Memory B cell (primary cell): ENCODE measurements at regions not wholly inside any gene's neighbourhood (a gene's known extent, or its start where the extent isn't known, plus 50 kb on each side); places are given as distances from the start of the nearest gene placed in this dataset.

Experiments
- ATAC-seq: fragments of 150-1000 bp; cut with Tn5 transposase; 2 replicates; pipeline ENCODE4 v1.10.0; 2021; ENCODE audit warnings: low read depth, mild to moderate bottlenecking, moderate library complexity
- DNase-seq, 2 donors: peaks; one replicate each; pipeline ENCODE4 v3.0.0; 2022; ENCODE audit warnings: low spot score in 2 of 2
- H3K27ac Mint-ChIP-seq: one replicate; pipeline ENCODE4 v1.8.0; 2022; ENCODE audit warnings: mild to moderate bottlenecking, moderate library complexity, mixed read lengths
- H3K27me3 Mint-ChIP-seq: one replicate; pipeline ENCODE4 v1.8.0; 2022; ENCODE audit warnings: mixed read lengths
- H3K36me3 Mint-ChIP-seq: one replicate; pipeline ENCODE4 v1.8.0; 2022; ENCODE audit warnings: mild to moderate bottlenecking, mixed read lengths
- H3K4me1 Mint-ChIP-seq: one replicate; pipeline ENCODE4 v1.8.0; 2022; ENCODE audit warnings: mixed read lengths
- H3K4me3 Mint-ChIP-seq: one replicate; pipeline ENCODE4 v1.8.0; 2022; ENCODE audit warnings: mild to moderate bottlenecking, moderate library complexity, mixed read lengths
- H3K9me3 Mint-ChIP-seq: one replicate; pipeline ENCODE4 v1.8.0; 2022; ENCODE audit warnings: mixed read lengths

DNA sequence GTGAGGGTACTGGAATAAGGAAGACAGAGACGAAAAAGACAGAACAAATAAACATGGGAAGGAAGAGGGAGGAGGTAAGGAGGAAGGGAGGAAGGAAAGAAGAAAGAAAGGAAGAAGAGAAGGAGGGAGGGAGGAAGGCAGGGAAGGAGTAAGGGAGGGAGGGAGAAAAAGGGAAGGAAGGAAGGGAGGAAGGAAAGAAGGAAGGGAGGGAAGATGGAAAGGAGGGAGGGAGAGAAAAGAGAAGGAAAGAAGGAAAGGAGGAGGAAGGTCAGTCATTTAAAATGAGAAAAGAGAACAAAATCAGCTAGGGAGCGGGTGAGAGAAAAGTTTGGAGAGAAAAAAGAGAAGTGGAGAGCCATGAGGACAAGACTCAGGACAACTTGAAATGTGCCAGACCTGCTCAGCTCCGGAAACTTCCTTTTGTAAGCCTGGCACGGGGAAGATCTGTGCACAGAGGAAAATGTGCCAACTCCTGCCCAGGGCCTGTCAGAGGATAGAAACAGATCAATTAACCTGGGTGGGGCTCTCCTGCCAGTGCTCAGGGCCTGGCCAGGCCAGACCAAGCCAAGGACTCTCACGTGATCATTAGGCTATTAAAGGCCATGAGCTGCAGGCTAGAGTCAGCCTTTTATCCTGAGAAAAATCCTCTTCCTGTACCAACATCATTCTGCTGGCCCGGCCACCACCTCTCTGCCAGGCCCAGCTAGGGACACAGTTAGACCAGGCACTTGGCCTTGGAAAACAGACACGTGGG is 50.1 kb upstream of the BCL6 start:
- H3K36me3 Mint-ChIP-seq: peaks cover 2% of the 10 kb centered on the region
- ATAC-seq (no peak), DNase-seq (no peak)
- no peak overlapping the region for H3K27ac Mint-ChIP-seq
- peaks cover 7% of the 10 kb centered on the region for H3K4me1 Mint-ChIP-seq
- peaks cover 7% of the 10 kb centered on the region for H3K27me3 Mint-ChIP-seq
- no peak overlapping the region for H3K4me3 Mint-ChIP-seq
- peaks cover 3% of the 10 kb centered on the region for H3K9me3 Mint-ChIP-seq

DNA sequence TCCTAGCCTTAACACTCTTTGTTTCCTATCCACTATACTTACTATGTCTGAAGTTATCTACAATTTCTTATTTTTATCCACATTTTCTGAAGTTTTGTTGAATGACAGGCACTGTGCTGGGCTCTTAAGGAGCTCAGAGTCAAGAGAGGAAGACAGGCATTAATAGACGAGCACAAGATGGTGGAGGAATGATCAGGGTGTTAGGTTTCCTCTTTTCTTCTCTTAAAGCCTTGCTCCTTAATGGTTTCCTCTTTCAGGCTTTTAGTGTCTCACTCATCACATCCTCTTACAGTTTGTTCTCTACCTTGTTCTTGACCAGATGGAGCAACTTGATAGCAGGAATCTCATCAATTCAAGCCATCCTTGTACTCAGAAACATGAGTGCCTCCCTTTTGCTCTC is 52.9 kb upstream of the BCL6 start:
- no peak overlapping the region for H3K4me3 Mint-ChIP-seq
- peaks cover 13% of the 10 kb centered on the region for H3K4me1 Mint-ChIP-seq
- peaks cover 9% of the 10 kb centered on the region for H3K27me3 Mint-ChIP-seq
- peaks cover 3% of the 10 kb centered on the region for H3K9me3 Mint-ChIP-seq
- DNase-seq (no peak), ATAC-seq (no peak)
- no peak overlapping the region for H3K27ac Mint-ChIP-seq
- peaks cover 2% of the 10 kb centered on the region for H3K36me3 Mint-ChIP-seq

DNA sequence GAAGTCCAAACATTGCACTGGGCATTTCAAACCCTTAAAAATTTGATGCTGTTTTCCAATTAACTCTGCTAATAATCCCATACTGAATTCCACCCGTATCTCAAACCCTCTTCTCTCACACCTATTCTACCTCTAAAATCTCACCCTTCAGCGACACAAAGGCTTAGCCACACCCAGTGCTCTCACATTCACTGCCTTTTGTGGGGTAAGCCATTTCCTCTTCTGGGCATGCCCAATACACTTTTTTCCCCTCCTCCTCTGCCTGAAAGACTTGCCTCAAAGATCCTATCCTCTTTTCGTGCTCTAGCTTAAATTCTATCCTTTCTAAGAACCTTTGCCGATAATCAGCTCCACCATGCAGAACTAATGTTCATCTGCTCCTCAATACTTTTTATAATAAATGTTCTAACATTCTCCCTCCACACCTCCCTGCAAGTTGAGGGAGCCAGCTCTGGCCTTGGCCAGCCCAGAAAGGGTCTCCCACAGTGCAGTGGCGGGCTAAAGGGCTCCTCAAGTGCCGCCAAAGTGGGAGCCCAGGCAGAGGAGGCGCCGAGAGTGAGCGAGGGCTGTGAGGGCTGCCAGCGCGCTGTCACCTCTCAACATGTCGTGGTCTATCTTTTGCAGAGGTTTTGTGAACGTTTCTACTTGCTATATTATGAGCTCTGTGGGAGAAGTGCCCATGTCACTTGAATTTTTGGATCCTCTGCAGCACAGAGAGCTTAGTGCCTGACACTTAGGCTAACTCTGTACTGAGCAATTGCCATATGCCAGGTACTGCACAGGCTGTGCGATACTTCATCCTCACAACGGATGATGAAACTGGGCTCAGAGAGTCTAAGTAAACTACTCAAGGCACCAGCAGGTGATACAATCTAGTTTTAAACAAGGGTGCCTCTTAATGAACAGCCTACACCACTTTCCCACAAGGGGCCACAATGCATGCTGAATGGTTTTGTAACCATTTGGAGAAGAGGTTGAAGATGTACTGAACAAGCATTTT is 53.6 kb upstream of the BCL6 start:
- H3K4me3 Mint-ChIP-seq: no peak overlapping the region

DNA sequence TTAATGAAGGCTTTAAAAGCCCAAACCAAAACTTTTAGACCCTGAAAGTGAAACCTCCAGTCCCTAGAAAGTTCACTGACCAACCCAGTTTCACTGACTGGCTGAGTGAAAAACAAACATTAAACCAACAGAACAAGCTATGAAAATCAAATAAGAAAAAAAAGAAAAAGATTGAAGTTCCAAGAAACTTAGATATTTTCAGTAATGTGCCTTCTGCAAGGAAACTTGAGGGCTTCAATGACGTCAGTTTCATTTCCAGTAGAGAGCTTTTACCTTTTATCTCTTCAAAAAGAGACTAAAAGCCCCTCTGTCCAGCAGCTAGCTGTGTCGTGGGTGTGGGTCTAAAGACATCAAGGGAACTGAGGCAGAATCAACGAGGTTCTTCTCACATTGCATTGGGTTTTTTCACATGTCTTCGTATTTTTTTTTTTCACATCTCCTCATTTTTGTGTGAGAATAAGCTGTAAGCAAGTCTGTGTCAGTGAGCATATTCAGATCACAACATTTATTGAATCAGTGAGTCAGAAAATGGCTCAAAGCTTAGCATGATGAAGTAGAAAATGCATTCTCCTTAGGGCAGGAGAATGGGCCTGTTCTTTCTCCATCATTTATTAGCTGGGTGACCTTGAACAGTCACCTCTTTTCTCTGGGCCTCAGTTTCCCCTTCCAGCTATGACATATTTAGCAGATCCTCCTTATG is 54.8 kb upstream of the BCL6 start:
- H3K36me3 Mint-ChIP-seq: peaks cover 2% of the 10 kb centered on the region
- H3K4me1 Mint-ChIP-seq: peaks cover 23% of the 10 kb centered on the region
- ATAC-seq (no peak), DNase-seq (no peak)
- no peak overlapping the region for H3K27ac Mint-ChIP-seq
- no peak overlapping the region for H3K4me3 Mint-ChIP-seq
- peaks cover 10% of the 10 kb centered on the region for H3K27me3 Mint-ChIP-seq
- H3K9me3 Mint-ChIP-seq: peaks cover 3% of the 10 kb centered on the region

More for the DNA sequence above, 53.6 kb upstream of the BCL6 start:
- H3K4me1 Mint-ChIP-seq: peaks cover 16% of the 10 kb centered on the region
- H3K36me3 Mint-ChIP-seq: peaks cover 2% of the 10 kb centered on the region
- ATAC-seq: no peak
- peaks cover 3% of the 10 kb centered on the region for H3K9me3 Mint-ChIP-seq
- DNase-seq: no peak
- no peak overlapping the region for H3K27ac Mint-ChIP-seq
- peaks cover 11% of the 10 kb centered on the region for H3K27me3 Mint-ChIP-seq

DNA sequence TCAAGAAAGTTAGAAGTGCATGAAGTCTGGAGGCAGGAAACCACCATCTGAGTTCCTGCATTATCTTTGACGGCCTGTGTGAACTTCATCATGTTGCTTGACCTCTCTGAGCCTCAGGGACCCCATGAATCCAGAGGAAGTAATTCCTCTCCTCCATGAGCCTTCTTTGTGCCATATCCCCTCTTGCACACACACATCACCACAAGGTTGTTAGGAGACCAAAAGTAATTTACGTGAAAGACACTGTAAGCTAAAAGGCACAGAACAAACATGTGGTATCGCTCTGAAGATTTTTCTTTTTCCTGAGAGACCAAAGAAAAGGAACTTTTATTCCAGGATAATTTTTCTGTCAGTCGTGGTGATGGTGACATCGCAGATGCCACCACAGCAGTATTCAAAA is 55.9 kb upstream of the BCL6 start:
- Mint-ChIP-seq H3K9me3 (peaks cover 4% of the 10 kb centered on the region), H3K27ac (no peak overlapping the region), H3K36me3 (peaks cover 2% of the 10 kb centered on the region), H3K4me1 (peaks cover 23% of the 10 kb centered on the region), H3K27me3 (peaks cover 9% of the 10 kb centered on the region), H3K4me3 (no peak overlapping the region)
- no peak for DNase-seq
- no peak for ATAC-seq

DNA sequence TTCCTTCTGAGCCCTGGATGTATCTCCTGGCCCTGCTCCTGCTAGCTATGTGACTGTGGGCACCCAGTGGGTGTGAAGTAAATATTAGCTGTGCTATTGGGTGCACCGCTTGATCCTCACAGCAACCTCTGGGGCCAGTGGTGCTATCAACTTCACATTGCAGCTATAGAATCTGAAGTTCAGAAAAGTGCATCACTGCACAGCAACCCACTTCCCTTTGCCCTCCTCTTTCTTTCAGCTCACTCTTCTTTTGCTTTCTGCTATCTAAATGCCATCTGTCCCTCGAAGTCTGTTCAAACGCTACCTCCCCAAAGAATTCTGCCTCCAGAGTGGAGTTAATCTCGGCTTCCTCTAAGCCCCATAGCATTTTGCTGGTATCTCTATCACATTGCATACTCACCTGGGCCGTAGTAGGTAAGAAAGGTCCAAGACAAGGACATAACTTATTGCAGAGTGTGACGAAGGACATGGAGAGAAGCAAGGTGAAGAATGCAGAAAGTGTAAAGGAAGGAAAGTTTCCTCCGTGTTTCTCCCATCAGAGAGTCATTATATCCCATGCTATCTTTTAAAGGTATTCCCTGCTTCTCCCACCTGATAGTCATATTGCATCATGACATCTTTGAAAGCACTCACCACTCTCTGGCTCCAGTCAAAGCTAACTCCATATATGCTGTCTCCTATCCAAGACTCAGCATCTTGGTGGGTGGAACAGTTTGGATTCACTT is 57.1 kb upstream of the BCL6 start:
- H3K4me3 Mint-ChIP-seq: peak overlapping the region; percentile 46
- peaks cover 9% of the 10 kb centered on the region for H3K27me3 Mint-ChIP-seq
- peaks cover 4% of the 10 kb centered on the region for H3K9me3 Mint-ChIP-seq
- peak overlapping the region; percentile 10 for H3K27ac Mint-ChIP-seq
- DNase-seq (no peak), ATAC-seq (no peak)
- peaks cover 23% of the 10 kb centered on the region for H3K4me1 Mint-ChIP-seq
- peaks cover 2% of the 10 kb centered on the region for H3K36me3 Mint-ChIP-seq

DNA sequence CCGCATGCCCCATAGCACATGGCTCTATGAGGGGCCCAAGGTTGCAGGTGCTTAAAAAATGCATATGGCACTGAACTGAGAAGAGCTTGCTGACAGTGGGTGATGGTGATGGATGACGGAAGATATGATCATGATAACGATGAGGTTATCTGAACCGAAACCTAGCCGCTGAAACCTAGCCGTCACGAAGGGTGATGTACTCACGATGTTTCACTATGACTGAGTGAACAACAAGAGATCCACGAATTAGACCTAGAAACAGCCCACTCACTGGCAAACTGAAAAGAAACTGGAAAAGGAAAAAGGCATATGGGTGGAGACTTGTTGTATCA is 57.6 kb upstream of the BCL6 start:
- Mint-ChIP-seq H3K9me3 (peaks cover 4% of the 10 kb centered on the region), H3K4me3 (peak overlapping the region; percentile 46), H3K27ac (peak overlapping the region; percentile 10), H3K4me1 (peaks cover 23% of the 10 kb centered on the region), H3K36me3 (peaks cover 1% of the 10 kb centered on the region), H3K27me3 (peaks cover 9% of the 10 kb centered on the region)
- ATAC-seq: peak; percentile 87
- DNase-seq: peak in 1 of 2 donors; percentile 5

DNA sequence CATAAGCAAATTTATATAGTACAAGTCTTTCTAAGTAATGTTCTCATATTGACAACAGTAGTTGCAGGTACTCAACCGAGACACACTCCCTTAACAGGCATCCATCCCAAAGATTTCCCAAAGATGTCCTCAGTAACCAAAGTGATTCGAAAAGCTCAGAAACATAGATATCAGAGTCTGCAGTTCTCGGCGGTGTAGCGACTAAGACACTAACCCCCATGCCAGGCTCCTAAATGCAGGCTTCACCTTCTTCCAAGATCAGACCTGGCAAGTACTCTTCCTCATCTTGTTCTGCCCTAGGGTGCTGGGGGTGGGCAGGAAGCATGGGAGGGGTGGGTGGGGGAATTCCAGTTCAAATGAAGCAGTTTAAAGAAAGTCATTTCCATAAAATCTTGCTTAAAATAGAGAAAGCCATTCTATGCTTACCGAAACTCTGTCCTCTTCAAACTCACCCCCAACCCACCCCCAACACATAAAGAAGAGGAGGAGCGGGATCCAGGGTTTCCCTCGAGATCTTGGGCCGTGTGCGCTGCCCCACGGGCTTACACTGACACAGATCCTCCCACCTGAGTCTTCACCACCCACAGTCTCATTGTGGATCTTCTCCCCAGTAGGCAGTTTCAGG is 59.0 kb upstream of the BCL6 start:
- no peak for DNase-seq
- Mint-ChIP-seq H3K27ac (no peak overlapping the region), H3K4me1 (peaks cover 19% of the 10 kb centered on the region), H3K9me3 (peaks cover 2% of the 10 kb centered on the region), H3K36me3 (no peaks in the 10 kb centered on the region), H3K27me3 (peaks cover 8% of the 10 kb centered on the region), H3K4me3 (no peak overlapping the region)
- no peak for ATAC-seq

DNA sequence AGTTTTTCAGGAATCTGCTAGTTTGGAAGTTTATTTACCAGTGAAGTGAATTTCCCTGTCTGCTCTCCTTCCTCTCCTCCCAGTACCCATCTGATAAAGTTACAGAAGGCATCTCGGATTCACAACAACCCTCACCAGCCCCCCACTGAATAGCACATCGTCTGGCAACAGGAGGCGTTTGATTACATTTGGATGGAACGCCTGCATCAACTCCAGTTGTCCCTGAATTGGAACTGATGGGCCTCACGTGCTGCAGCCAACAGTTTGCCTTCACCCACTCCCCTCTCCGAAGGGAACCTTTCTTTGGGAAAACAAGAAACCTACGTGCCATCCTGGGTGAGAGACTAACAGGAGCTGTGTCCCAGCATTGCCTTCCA is 59.5 kb upstream of the BCL6 start:
- Mint-ChIP-seq H3K36me3 (no peaks in the 10 kb centered on the region), H3K4me1 (peaks cover 19% of the 10 kb centered on the region), H3K27me3 (peaks cover 8% of the 10 kb centered on the region), H3K27ac (no peak overlapping the region), H3K4me3 (no peak overlapping the region), H3K9me3 (peaks cover 2% of the 10 kb centered on the region)
- ATAC-seq: no peak
- DNase-seq: no peak

DNA sequence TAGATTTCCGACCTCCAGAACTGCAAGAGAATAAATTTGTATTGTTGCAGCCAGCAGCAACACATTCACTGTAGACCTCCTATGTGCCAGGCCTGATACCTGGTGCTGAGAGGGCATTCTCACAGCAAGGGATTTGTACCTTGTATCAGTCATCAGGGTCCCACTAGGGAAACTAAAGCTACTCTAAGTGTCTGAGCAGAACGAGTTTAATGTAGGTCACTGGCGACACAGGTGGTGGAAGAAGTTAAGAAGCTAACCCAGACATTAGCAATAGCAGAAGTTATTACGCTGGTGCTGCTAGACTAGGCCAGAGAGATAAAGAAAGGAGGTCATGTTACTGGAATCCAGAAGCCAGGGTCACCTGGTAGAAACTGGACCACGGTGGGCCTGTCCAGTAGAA is 60.5 kb upstream of the BCL6 start:
- H3K36me3 Mint-ChIP-seq: no peaks in the 10 kb centered on the region
- H3K27me3 Mint-ChIP-seq: peaks cover 11% of the 10 kb centered on the region
- DNase-seq (no peak), ATAC-seq (no peak)
- H3K27ac Mint-ChIP-seq: no peak overlapping the region
- H3K4me1 Mint-ChIP-seq: peaks cover 19% of the 10 kb centered on the region
- H3K9me3 Mint-ChIP-seq: peaks cover 2% of the 10 kb centered on the region
- no peak overlapping the region for H3K4me3 Mint-ChIP-seq

DNA sequence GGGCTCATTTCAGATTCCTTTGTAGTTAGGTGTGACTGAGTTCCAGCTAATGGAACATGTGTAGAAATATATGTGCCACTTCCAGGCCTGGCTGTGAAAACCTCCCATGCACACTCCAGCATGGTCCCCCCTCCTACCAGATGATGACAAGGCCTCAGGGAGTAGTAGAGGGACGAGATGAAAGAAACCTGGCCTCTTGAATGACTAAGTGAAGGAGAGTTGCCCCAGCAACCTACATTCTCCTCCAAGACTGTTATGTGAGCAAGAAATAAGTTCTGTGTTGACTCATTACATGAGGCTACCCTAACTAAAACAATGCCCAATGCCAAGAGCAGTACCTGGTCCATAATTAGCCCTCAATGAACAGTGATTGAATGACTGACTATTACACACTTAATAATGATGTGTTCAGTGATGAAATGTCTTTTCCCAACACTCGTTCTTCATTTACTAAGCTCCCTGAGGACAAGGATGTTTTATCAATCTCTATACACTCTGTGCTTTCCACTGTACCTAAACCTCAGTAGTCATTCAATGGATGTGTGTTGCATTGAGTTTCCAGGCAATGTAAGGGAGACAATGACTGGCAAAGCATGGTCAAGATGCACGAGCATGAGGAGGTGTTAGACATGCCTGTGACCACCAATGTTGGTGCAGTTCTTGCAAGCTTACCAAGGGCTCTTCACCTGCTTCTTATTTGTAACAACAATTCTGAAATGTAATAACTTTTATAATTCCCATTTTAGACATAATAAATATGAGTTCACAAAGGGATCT is 62.0 kb upstream of the BCL6 start:
- Mint-ChIP-seq H3K4me1 (peaks cover 18% of the 10 kb centered on the region), H3K27ac (no peak overlapping the region), H3K4me3 (no peak overlapping the region), H3K27me3 (peaks cover 11% of the 10 kb centered on the region), H3K36me3 (no peaks in the 10 kb centered on the region), H3K9me3 (peaks cover 2% of the 10 kb centered on the region)
- ATAC-seq (no peak), DNase-seq (no peak)

DNA sequence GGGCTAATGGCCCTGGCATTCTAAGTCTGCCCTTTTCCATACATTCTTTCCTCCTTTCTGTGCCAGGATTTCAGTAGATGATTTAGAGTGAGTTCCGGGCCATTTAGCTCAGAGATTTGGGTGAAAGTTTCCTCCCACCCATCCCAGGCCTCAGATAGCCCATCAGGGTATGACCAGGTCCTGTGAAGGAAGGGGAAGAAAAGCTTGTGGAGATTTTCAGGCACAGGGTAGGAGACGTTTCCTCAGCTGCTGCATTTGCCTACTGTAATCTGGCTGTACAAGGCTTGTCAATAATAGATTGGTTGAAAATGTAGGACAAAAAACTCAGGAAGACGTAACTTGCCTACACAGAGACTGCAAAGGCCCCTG is 63.2 kb upstream of the BCL6 start:
- DNase-seq (no peak), ATAC-seq (no peak)
- no peak overlapping the region for H3K27ac Mint-ChIP-seq
- no peak overlapping the region for H3K4me3 Mint-ChIP-seq
- H3K27me3 Mint-ChIP-seq: peaks cover 7% of the 10 kb centered on the region
- H3K36me3 Mint-ChIP-seq: no peaks in the 10 kb centered on the region
- peaks cover 2% of the 10 kb centered on the region for H3K9me3 Mint-ChIP-seq
- peaks cover 8% of the 10 kb centered on the region for H3K4me1 Mint-ChIP-seq

DNA sequence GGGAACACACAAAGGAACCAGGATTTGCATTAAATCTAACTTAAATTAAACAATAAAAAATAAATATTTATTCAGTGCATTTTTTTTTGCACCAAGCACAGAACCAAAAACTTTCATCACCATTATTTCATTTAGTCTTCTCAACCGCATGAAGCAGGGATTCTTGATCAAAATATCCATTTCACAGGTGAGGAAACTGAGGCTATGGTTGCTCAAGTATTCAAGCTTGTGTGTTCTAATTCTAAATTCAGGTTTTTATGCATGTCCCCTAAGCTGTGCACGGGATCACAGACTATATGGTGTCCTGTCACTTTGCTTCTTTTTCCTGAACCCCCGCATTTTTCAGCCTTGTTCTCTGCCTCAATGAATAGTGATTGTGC is 64.3 kb upstream of the BCL6 start:
- Mint-ChIP-seq H3K36me3 (no peaks in the 10 kb centered on the region), H3K27ac (no peak overlapping the region), H3K4me3 (no peak overlapping the region), H3K27me3 (peaks cover 4% of the 10 kb centered on the region), H3K9me3 (peaks cover 2% of the 10 kb centered on the region), H3K4me1 (peaks cover 1% of the 10 kb centered on the region)
- no peak for DNase-seq
- ATAC-seq: no peak
